AG04449 (cell line): ENCODE measurements at regions not wholly inside any gene's neighbourhood (a gene's known extent, or its start where the extent isn't known, plus 50 kb on each side); places are given as distances from the start of the nearest gene placed in this dataset.

Experiments used
- CTCF ChIA-PET: fragments of 350-600 bp; formaldehyde crosslinking; extraction: SDS; loops from one replicate; lab custom pipeline; 2021; ENCODE audit warnings: antibody characterized with exemption; lab: Yijun Ruan, JAX
- POLR2A ChIA-PET: fragments of 400-600, 350-600 bp; formaldehyde crosslinking; extraction: SDS; loops from one replicate; lab custom pipeline; 2020; ENCODE audit warnings: antibody characterized with exemption, inconsistent platforms; lab: Yijun Ruan, JAX
- DNase-seq: peaks from one replicate; pipeline ENCODE4 v3.0.0-alpha.2; 2010; ENCODE audit warnings: low read depth, low spot score
- H3K4me3 ChIP-seq: 2 replicates; pipeline ENCODE4 v1.5.1; 2011; ENCODE audit warnings: low read depth, mild to moderate bottlenecking, control low read depth, low read length
- TF ChIP-seq, protein P1 (sequence below): IDR thresholded peaks from one replicate; pipeline ENCODE4 v1.5.1; 2011; ENCODE audit warnings: mild to moderate bottlenecking, moderate library complexity, low read length, control low read depth, inconsistent platforms; ENCODE audit not compliant: insufficient read depth; ENCODE audit errors: missing control alignments

DNA sequence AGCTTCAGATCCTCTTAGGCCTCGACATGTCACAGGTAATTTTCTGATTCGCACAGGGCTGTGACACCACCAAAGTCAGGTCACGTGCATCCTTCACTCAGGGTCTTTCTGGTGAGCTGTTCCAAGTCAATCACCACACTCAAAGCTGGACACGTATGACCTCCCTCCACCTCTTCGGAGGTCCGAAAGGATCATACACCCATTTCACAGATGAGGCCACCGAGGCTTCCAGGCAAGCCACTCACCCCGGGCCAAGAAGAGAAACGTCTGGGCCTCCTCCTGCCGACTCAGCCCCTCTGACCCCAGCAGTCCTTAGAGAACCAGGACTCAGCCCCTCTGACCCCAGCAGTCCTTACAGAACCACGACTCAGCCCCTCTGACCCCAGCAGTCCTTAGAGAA, 74.6 kb downstream of the FOXL3 start:
- TF ChIP-seq, protein P1, sequence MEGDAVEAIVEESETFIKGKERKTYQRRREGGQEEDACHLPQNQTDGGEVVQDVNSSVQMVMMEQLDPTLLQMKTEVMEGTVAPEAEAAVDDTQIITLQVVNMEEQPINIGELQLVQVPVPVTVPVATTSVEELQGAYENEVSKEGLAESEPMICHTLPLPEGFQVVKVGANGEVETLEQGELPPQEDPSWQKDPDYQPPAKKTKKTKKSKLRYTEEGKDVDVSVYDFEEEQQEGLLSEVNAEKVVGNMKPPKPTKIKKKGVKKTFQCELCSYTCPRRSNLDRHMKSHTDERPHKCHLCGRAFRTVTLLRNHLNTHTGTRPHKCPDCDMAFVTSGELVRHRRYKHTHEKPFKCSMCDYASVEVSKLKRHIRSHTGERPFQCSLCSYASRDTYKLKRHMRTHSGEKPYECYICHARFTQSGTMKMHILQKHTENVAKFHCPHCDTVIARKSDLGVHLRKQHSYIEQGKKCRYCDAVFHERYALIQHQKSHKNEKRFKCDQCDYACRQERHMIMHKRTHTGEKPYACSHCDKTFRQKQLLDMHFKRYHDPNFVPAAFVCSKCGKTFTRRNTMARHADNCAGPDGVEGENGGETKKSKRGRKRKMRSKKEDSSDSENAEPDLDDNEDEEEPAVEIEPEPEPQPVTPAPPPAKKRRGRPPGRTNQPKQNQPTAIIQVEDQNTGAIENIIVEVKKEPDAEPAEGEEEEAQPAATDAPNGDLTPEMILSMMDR: no peak
- POLR2A ChIA-PET: no interaction called here
- CTCF ChIA-PET: no interaction called here
- no peak overlapping the region for H3K4me3 ChIP-seq
- no peak for DNase-seq

DNA sequence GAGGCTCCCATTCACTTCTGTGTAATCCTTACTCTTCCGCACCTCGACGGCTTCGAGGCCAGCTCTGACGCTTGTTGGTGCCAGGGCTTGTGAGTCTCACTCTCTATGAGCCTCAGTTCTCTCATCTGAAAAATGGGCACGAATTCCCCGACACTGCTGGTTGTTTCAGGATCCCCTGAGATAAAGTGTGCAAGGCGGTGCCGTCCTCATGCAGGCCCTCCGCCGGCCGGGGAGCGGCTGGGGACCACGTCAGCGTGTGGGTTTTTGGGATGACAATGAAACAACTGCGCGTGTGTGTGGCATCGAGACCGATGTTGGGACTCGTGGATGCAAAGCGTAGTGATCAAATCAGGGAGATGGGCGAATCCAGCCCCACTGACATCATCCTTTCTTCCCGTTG, 75.6 kb downstream of the FOXL3 start:
- TF ChIP-seq, protein P1: no peak
- ChIA-PET CTCF (no interaction called here), POLR2A (interaction anchor here (0.6 kb wide), 1 partner anchor 167 kb away, joined by 3 read pairs; no protein-coding TSS in a partner anchor)
- no peak overlapping the region for H3K4me3 ChIP-seq
- no peak for DNase-seq

DNA sequence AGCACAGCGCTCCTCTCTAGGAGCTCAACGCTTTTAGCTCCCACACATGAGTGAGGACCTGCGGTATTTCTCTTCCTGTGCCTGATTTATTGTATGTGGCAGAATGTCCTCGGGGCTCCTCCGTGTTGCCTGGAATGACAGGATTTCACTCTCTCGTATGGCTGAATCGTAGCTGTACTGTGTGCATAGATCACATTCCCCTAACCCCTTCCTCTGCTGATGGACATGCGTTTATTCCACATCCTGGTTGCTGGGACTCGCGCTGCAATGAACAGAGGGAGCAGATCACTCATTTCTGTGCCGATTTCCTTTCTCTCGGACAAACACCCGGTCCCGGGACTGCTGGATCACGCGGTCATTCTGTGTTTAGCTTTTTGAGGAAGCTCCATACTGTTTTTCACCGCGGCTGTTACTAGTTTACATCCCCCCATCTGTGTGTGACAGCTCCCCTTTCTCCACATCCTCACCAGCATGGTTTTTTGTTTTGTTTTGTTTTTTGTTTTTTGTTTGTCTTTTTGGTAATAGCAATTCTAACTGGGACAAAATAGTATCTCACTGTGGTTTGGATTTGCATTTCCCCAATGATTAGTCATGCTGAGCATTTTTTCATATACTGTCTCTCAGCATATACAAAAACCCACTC, 76.3 kb downstream of the FOXL3 start:
- CTCF ChIA-PET: no interaction called here
- POLR2A ChIA-PET: interaction anchor here (0.6 to 1.0 kb wide), 2 partner anchors 166 to 273 kb away, joined by 3 read pairs; no protein-coding TSS in a partner anchor
- TF ChIP-seq, protein P1: no peak
- DNase-seq: no peak
- no peak overlapping the region for H3K4me3 ChIP-seq

DNA sequence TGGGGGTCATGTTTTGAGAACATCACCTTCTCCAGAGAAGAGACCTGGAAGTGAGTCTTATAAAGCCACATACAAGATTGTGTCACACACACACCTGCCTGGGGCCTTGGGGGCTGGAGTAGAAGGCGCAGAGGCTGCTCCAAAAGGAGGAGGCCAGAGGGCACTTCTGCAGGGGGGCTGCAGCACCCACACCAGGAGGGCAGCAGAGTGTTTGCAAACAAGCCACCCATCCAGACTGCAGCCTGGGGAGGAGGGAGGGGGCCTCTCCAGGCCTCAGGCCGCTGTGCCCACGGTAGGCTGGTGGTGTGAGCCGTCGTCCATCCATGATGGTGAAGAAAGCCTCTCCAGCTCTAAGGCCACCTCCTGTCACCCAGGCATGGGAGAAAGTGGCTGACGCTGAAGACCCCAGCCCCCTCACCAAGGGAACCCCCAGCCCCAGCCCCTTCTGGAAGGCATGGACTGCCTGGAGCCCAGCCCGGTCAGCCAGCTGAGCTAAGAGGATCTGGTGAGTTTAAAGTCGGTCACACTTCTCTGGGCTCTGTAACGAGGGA, 77.5 kb downstream of the FOXL3 start:
- POLR2A ChIA-PET: no interaction called here

DNA sequence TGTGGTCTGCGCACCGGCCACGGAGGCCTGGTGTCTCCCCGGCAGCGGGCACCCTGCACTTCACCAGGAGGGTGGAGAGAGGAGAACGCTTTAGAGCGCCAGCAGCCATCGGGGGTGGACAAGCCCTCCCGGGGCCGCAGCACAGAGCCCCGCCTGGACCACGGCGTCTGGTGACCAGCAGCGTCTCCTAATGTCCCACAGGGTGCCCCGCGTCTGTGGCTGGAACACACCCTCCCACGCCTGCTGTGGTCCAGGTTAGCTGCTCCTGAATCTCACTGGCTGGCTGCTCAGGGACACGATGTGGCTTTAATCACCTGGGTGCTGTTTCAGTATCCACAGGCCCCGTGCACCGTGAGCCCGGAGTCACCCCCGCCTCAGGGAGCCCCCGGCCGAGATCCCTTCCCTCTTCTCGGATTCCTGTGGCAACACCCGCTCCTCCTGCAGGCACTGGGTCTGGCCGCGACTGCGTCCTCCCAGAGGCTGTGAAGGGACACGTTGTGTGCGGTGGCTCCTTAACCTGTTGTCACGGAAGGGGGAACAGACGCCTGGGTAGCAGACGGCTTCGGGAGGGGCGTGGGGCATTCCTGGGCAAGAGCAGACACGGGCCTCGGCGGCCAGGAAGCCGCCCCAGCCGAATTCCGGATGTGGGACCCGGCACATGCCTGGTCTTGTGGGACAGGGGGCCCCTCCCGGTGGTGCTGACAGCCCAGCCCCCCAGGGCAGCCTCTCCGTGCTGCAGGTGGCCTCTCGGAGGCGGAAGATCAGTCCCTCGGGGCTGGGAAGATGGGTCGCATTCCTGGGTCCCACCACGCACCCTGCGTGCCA, 78.9 kb downstream of the FOXL3 start:
- POLR2A ChIA-PET: no interaction called here
- no peak for DNase-seq
- no peak overlapping the region for H3K4me3 ChIP-seq
- TF ChIP-seq, protein P1: no peak
- CTCF ChIA-PET: no interaction called here

More for the DNA sequence above, 77.5 kb downstream of the FOXL3 start:
- CTCF ChIA-PET: no interaction called here
- TF ChIP-seq, protein P1: no peak
- DNase-seq: no peak
- H3K4me3 ChIP-seq: no peak overlapping the region

DNA sequence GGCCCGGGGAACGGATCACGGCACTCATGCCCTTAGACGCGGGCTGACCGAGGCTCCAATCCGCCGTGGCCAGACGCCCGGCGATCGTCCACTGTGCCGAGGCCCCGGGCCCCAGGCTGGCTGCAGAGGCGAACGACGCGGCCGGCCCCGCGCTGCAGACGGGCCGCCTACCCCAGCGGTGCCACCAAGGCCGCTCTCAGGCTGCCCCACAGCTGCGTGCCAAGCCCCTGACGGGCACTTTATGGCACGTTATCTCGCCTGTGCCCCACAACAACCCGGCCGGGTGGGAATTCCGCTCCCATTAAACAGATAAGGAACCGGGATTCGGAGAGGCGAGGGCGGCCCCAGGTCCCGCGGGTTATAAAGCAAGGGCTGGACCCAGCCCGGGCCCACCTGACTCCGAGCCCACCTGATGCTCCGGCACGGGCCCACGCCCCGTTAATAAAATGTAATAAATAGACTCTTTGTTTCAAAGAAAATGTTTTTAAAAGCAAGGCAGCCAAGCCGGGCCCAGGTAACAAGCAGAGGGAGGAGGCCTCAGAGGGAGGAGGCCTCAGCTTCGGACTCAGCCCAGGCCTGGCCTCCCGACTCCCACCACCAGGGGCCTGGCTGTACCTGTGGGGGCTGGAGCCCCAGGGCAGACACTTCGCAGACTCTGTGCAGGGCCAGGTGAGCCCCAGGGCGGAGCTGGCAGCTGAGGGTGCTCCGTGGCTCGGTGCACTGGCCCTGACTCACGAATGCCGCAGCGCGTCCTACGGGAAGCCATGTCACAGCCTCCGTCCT, 79.7 kb downstream of the FOXL3 start:
- H3K4me3 ChIP-seq: no peak overlapping the region
- ChIA-PET POLR2A (no interaction called here), CTCF (no interaction called here)
- TF ChIP-seq, protein P1: no peak
- no peak for DNase-seq
